ENCODE measurements at regions not wholly inside any gene's neighbourhood (a gene's known extent, or its start where the extent isn't known, plus 50 kb on each side); places are given as distances from the start of the nearest gene placed in this dataset.
"Not testable (repeated sequence)": the region's sequence is repeated elsewhere in the genome, so short reads cannot be mapped to it uniquely, and the experiment has no call there.

DNA sequence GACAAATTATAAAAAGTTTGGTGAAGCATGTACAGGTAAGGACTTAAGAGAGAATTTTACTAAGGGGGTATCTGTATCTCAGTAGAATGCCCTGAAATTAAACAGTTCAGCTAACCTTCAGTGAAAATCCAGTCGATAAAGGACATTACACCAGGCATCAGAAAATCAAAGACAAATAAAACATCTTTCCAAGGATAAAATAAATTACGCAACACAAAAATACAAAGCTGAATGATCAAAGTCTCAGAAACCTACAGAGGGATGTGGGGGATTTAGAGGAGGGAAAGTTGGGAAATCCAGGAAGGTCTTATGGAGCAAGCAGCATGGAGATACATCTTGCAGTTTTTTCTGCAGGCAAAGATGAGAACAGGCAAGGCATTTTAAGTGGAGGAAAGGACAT lies 384.1 kb downstream of the TNS1 start:
- DNase-seq, result no peak

DNA sequence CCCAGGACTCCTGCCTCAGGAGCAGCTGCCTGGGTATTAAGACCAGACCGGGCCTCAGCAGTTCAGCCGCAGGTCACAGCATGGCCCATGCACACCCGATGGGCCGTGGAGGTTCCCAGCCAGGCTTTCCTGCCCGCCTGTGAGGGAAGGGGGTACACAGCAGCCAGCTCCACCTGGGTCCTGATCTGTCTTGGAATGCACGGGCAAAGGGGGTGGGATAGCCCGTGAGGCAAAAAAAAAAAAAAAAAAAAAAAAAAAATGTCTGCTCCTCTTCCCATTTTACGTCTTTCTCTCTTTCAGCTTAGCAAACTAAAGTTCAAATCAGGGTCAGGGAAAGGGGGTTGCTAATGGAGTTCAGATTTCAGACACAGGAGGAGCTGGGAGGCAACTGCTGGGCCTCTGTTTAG lies 385.2 kb downstream of the TNS1 start:
- no peak for DNase-seq

DNA sequence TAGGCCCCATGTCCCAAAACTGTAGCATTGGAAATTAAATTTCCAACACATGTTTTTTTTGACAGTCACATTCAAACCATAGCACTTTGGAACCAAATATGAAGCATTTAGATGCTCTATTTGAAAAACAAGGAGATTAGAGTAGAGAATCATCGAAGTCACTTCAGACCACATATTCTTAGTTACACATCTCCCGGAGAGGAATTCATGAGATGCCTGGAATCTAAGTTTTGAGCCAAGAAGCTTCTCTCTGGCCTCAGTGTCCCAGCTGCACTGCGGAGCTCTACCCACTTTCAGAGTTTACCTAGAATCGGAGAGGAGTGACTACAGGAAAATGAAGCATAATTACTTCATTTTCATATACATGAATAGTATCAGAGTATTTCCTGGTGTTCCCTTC lies 385.9 kb downstream of the TNS1 start:
- DNase-seq, result no peak

DNA sequence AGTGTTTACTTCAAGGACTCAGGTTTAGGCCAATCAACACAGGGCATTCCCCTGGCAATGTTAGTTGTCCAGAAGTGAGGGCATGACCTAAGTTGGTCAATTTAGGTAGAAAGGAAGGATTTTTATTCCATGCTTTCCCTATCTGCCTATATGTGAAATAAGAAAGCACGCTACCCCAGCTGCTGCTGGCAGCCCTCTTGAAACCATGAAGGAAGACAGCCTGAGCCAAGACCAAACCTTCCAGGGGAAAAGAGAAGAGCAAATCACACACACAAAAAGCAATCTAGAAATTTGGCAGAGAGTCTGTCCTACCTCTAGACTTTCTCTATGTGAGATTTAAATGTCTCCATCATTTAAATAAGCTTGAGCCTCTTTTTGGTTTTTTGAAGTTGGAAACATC lies 387.6 kb downstream of the TNS1 start:
- no peak for DNase-seq

DNA sequence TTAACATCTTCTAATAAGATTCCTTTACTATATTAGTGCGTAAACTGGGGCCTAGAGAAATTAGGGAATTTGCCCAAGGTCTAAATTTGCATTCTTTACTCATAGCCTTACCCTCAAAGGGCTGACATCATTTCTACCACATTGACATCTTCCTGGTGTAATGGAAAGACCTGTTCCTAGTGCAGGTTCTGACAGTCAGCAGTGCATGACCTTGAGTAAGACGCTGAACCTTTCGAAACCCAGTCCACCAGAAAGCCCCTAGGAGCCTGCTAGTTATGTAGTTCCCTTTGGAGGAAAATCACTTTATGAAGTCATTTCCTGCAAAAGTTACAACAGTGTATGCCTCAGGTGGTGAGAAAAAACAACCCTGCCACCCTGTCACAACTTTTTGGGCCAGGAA lies 388.3 kb downstream of the TNS1 start:
- DNase-seq, result no peak

DNA sequence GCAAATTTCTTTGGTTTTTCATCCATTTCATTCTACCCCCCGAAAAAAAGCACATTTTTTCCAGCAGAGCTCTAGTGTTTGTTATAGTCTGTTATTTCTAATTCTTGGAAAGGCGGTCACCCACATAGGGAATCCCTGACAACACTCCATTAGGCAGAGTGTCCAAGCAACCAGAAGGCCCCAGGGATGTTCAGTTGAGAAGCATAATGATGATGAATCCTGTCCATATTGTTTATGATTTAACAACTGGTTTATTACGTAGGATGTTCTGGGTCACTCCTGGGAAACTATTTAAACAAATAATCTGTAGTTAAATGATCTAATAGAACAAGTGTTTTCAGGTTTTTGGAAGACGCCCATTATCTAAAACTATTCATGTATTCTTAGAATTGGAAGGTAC lies 388.7 kb downstream of the TNS1 start:
- DNase-seq, result no peak

DNA sequence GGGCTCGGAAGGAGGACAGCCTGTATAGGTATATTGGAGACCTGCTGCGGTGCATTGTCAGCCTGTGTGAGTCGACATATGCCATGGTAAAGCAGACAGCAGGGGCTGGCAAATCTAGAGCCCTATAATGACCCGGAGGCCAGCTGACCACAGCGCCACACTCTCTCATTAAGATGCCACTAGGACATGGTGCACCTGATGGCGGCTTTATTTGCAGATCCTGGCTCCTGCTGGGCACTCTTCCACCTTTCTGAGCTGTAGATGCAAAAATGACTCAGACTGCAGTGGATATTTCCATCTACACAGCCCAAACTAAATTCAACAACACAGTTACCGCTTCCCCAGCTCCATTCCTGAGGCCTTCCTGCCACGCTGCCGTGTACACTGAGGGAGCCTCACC lies 389.9 kb downstream of the TNS1 start:
- no peak for DNase-seq

DNA sequence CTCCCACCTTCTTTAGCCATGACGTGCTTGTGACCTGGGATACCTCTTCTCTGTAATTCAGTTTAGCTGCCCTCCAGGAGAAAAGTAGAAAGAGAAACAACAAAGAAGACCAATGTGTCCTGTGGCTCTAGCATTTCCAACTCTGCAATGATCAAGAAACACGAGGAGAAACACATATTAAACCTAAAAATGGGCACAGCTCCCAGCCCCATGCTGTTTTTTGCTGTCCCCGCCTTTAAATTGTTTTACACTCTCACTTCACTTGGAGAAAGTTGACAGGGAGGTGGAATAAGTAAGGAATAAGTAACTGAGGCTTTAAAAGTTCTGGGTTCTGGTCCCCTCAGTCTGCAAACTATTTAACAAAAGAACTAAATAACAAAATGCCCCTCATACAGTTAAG lies 390.6 kb downstream of the TNS1 start:
- DNase-seq, result no peak

DNA sequence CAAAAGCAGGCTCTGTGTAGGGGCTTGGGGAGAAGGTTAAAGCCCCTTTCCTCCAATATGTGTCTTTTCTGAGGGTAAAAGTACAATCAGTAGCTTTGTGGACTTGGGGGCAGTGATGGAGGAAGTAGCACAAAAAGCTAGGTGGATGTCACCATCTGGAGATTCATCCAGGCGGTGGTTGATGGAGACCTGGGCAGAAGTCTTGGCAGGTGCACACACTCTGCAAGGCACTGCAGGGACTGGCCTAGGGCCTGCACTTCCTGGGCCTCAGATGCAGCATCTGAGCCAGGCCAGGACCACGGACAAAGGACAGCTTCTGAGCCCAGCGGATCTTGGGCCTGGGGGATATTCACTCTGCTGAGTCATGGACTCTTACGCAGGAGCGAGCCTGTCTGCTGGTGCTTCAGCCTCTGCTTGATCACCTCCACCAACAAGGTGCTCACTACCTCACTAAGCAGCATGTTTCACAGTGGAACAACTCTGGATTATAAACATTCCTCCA lies 391.1 kb downstream of the TNS1 start:
- DNase-seq, result no peak

DNA sequence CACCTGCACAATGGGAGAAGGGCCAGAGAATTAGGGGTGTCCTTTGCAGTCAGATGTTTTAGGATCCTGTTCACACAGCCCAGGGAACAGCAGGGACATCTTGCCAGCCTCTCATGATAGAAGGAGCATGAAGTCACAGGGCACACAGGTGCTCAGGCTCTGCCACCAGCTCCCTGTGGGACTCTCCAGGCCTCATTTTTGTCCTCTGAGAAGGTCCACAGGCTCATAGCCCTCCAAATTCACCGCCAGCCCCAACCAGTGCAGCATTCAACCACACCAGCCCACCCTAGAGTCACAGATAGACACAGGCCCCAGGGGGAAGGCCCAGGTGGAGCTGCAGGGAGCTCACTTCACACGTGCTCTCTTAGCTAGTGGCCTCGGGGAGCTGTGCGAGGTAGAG lies 391.7 kb downstream of the TNS1 start:
- DNase-seq, result no peak

DNA sequence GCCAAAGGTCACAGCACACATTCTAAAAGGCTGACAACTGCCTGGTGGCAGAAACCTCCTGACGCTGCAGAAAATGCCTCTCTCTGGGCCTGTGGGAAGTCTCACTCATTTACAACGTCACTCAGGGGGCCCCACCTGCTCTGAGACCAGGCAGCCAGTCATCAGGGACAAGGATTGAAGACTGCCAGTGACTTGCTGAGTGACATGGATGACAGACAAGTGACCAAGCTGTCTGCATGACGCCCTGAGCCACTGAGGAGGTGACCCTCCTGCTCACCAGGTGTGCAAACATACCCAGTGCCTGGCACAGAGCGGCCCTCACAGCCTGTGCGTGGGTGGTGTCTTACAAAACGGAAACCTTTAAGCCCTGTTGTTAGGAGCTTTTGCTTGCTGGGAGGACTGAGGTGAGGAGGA lies 392.4 kb downstream of the TNS1 start:
- DNase-seq, result no peak

DNA sequence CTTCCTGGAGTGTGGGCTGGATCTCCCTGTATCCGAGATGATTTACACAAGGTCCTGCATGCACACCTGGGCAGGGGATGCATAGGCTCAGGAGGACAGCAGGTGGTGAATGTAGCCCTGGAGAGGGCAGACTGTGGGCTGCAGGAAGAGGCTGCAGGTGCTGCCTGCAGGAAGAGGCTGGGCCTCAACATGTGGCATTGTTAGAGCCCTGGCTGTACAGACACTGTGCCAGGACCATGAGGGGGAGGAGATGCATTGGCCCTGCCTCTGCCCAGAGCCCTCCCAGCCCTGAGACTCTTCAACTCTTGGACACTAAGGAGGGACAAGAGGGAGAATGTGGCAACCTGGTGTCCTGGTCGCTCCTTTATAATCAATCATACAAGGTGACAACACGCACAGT lies 392.8 kb downstream of the TNS1 start:
- no peak for DNase-seq

DNA sequence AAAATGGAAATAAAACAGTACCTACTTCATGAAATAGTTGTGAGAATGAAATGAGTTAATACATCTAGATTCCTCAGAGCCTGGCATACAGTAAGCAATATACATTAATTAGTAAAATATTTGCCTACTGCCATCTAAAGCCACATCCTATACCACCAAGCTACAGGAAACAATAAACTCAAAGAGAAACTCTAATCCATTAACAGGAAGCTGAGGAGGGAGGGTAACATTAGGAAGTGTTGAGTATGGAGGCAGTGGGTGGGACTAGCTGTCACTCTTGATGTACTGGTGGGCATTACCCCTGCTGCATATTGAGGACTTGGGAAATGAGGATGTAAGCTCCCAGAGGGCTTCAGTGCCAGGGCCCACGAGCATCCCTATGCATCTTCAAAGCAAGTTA lies 396.5 kb downstream of the TNS1 start:
- no peak for DNase-seq

DNA sequence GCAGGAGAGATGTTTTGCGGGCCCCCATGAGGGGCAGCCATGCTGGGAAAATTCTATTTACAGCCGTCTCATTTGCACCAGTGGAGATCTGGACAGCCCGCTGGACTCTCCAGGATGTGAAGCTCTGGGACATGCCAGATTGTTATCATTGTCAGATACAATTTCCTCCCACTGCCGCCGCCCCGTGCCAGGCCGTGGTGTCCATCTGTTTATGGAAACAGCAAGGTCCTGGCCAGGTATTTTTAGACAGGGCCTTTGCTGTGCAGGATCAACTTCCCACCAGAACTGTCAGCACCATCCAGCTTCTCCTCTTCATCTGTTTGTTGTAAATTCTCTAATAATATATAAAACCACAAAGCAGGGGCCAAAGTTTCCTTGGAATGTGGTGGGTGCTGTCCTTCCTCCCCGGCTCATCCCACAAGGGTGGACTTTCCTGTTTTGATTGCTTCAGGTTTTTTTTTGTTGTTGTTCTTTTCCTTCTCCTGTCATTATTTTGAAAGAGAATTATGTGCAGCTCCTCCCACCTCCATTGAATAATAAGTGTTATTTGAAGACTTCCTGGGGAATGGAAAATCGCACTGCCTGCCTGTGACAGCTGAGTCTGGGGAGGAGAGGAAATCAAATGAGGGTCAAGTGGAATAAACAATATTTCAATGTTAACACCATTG lies 398.1 kb downstream of the TNS1 start:
- DNase-seq, result no peak

DNA sequence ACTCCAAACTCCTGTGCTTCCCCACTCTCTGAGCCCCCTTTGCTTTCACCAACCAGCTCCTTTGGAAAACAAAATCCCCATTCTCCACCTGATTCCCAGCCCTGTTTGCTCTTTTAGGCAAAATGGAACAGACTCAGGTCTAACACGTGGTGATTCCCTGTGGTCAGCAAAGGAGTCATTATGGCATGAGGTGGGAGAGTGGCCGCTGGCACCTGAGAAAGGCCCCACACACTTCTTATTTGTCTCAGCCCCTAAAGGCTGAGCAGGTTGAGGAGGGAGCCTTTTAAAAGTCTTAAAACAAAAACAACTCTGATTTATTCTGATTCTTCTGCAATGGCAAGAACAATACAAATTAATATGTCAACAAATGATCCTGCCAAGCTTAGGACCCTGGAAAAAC lies 401.2 kb downstream of the TNS1 start:
- no peak for DNase-seq

DNA sequence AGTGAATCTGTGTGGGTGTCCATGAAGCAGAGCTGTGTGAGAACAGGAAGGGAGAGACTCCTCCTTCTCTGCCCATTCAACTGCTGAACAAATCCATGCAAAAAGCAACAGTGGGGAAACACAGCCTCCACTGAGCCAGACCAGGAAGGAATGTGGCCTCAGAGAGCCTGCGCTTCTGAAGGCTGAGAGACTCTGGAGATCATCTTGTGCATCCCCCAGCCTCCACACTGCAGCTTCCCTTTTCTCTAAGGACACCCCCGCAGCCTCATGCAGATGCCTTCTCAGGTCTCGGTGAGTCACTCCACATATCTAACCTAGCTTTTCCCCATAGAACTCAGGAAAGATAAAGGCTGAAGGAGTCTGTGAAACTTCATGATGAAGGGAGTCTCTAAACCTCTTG lies 402.9 kb downstream of the TNS1 start:
- no peak for DNase-seq

DNA sequence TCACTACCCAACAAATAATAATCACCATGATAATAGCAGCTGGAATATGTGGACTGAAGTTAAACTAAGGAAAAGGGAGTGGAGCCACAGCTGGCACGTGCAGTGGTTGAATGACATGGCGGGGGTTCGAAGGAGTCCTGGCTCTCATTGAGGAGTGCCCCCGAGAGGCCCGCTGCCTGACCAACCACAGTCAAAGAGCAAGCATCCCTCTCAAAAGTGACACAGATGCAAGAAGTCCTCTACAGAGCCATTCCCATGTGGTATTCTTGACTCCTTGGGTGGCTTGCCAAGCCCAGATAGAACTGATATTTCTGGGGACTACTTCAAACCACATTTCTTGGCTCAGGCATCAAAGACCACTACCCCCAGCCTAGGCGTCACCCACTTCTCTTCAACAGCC lies 405.1 kb downstream of the TNS1 start:
- DNase-seq, result no peak

DNA sequence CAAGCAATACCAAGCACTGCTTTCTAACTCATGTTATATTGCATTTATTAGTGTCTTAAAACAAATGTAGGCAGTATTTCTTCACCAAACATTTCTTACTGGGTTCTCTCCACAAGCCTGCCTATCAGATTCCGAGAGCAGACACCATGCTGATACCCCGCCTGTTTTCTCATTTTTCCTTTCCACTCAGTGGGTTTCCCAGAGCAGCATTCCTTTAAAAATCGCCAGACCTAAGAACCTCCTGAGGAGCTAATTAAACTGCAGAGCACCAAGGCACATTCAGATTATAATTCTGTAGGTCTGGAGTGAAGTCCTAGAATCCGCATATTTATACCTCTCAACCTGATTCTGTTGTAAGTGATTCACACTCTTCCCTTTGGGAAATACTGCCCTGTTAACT lies 405.6 kb downstream of the TNS1 start:
- DNase-seq, result no peak

DNA sequence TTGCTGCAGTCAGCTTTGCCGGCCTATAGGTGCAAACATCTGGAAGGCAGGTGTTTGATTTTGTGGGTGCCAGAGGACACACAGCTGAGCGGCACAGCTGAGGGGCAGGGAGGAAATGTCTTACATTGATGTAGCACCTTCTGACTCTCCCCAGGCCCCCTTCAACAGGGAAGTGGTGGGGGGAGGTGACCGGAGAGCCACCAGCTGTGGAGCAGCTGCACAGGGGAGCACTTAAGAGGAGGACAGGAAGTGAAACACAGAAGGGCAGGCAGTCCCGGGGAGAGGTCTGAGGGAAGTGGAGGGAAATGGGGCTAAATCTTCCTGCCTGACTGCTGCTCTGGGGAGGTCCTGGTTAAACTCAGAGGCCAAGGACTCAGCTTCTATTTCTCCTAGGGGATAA lies 409.1 kb downstream of the TNS1 start:
- no peak for DNase-seq

DNA sequence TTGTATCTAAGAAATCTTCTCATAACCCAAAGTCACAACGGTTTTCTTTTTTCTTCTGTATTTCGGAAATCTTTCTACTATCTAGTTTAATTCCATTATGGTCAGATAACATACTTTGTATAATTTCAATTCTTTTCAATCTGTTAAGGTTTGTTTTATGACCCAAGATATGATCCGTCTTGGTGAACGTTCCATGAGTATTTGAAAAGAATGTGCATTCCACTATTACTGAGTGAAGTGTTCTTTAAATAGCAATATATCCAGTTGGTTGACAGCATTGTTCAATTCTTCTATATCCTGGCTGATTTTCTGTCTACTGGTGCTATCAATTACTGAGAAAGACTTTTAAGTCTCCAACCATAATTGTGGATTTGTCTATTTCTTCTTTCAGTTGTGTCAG lies 414.5 kb downstream of the TNS1 start:
- no peak for DNase-seq

DNA sequence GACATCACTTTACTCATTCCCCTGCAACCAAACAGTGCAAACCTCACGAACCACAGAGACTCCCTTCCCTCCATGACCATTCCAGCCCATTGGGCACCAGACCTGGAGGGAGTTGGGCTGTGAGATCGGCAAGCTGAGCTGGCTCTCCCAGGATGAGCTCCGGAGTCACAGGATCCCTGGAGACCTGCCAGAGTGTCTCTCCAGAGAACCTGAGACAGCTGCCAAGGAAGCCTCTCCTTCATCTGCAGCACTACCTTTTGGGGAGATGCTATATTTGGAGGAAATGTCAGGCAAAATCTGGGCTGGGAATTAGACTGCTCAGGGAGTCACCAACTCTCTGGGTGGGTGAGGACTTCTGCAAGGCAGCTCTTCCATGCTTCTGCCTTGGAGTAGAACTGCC lies 417.4 kb downstream of the TNS1 start:
- DNase-seq, result no peak

DNA sequence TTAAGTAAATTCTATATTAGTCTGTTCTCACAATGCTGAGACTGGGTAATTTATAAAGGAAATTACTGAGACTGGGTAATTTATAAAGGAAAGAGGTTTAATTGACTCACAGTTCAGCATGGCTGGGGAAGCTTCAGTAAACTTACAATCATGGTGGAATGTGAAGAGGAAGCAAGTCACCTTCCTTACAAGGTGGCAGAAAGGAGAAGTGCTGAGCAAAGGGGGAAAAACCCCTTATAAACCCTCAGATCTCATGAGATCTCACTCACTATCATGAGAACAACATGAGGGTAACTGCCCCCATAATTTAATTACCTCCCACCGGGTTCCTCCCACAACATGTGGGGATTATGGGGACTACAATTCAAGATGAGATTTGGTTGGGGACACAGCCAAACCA lies 422.4 kb downstream of the TNS1 start:
- DNase-seq, result not testable (repeated sequence)

DNA sequence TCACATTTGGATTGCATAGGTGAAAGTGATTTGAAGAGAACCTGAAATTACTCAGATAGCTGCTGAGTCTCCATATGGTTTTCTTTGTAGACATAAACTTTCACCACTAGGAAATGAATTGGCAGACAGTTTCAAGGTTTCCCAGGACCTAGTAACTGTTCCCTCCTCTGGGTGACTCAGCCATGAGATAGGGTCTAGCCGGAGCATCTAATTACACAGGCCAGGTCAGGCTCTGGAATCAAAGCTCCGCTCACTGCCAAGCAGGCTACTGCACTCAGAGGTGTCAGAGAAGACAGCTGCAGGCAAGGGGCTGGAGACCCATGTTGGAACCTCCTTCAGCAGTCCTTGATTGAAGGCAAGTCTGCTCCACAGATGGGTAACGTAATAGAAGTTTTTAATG lies 429.2 kb downstream of the TNS1 start:
- DNase-seq, result no peak

DNA sequence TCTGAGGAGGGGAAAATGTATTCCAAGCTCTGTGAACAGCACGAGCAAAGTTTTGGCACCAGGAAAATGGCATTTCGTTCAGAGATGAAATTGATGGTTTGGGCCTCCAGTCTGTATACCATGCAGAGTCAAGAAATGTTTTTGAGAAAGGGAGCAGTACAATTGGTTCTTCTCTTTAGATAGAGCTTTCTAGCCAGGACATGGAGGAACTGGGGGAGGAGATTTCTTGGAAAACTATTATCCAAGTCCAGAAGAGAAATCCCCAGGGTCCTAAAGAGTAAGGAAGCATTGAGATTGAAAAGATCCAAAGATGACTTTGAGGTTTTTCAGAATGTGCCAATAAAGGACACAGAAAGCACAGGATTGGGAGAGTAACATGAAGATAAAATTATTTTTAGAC lies 432.4 kb downstream of the TNS1 start:
- no peak for DNase-seq

DNA sequence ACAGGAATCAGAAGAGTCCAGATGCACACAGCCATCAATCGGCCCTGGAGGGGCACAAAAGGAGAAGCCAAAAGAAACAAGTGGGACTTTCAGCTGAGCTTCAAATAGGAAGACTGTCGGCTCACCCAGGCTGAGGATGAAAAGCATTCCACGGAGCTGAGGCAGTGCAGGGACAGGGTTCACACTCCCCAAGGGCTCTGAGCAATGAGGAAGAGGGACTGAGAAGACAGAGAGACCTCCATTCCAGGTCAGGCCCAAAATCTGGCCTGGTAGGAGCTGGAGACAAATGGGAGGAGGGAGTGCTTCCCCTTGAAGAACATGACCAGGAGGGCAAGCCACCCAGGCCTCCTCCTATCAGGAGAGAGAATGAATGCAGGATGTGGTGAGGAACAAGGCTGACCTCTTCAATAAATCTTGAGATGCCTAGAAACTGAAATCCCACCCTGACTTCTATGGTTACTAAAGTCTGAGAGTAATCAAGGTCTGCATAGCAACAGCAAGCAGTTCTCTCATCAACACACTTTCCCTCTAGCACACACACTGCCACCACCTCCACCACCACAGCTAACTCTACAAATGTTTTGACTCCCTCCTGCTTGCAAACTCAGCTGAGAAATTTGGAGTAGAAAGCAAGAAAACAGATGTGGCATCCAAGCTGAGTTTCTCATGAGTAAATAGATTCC lies 434.4 kb downstream of the TNS1 start:
- no peak for DNase-seq

Measured in NCI-H1048 (cell line).